Retinal pigment epithelial cell (primary cell): ENCODE measurements at regions not wholly inside any gene's neighbourhood (a gene's known extent, or its start where the extent isn't known, plus 50 kb on each side); places are given as distances from the start of the nearest gene placed in this dataset.
"Not testable (repeated sequence)": the region's sequence is repeated elsewhere in the genome, so short reads cannot be mapped to it uniquely, and the experiment has no call there.

Experiments used
- DNase-seq: peaks from one replicate; pipeline ENCODE4 v3.0.0-alpha.2; 2010; ENCODE audit warnings: low read depth
- H3K4me3 ChIP-seq: 2 replicates; pipeline ENCODE4 v1.5.1; 2011; ENCODE audit warnings: mild to moderate bottlenecking, low read length, control low read depth, moderate library complexity
- CTCF ChIP-seq: conservative IDR thresholded peaks from 2 replicates; pipeline ENCODE4 v1.5.1; 2011; ENCODE audit warnings: low read depth, low read length, control low read depth, inconsistent platforms

- H3K4me3 ChIP-seq, result no peak overlapping the region
- no peak for TF ChIP-seq CTCF
- no peak for DNase-seq
Measured at GRCh38 chr17:71440513-71440912, 680.3 kb upstream of the SOX9 start.

- TF ChIP-seq CTCF, result no peak
- peak; percentile 99 for DNase-seq
- no peak overlapping the region for H3K4me3 ChIP-seq
Measured at GRCh38 chr17:71441098-71441497, 679.7 kb upstream of the SOX9 start.

- no peak overlapping the region for H3K4me3 ChIP-seq
- no peak for TF ChIP-seq CTCF
- no peak for DNase-seq
Measured at GRCh38 chr17:71444078-71444477, 676.7 kb upstream of the SOX9 start.

- no peak for TF ChIP-seq CTCF
- no peak for DNase-seq
- H3K4me3 ChIP-seq, result no peak overlapping the region
Measured at GRCh38 chr17:71446645-71447437, 674.0 kb upstream of the SOX9 start.

GRCh38 chr17:71447644-71448043 is 673.2 kb upstream of the SOX9 start:
- no peak for DNase-seq
- no peak overlapping the region for H3K4me3 ChIP-seq
- no peak for TF ChIP-seq CTCF

- not testable (repeated sequence) for H3K4me3 ChIP-seq, DNase-seq
Measured at GRCh38 chr17:71450657-71451056, 670.2 kb upstream of the SOX9 start.

- TF ChIP-seq CTCF, result no peak
- H3K4me3 ChIP-seq, result no peak overlapping the region
- no peak for DNase-seq
Measured at GRCh38 chr17:71453876-71454422, 666.9 kb upstream of the SOX9 start.
